HG03196 (cell line): ENCODE measurements at regions not wholly inside any gene's neighbourhood (a gene's known extent, or its start where the extent isn't known, plus 50 kb on each side); places are given as distances from the start of the nearest gene placed in this dataset.

Experiments
- ATAC-seq: cut with Tn5 transposase; IDR thresholded peaks from one replicate; pipeline ENCODE4 v1.9.1; 2021; ENCODE audit not compliant: unreplicated experiment

- ATAC-seq, result no peak
Measured at GRCh38 chr5:105428451-105429380, 1866.1 kb upstream of the NUDT12 start.

GRCh38 chr5:105414067-105414466 lies 1851.5 kb upstream of the NUDT12 start:
- no peak for ATAC-seq

DNA sequence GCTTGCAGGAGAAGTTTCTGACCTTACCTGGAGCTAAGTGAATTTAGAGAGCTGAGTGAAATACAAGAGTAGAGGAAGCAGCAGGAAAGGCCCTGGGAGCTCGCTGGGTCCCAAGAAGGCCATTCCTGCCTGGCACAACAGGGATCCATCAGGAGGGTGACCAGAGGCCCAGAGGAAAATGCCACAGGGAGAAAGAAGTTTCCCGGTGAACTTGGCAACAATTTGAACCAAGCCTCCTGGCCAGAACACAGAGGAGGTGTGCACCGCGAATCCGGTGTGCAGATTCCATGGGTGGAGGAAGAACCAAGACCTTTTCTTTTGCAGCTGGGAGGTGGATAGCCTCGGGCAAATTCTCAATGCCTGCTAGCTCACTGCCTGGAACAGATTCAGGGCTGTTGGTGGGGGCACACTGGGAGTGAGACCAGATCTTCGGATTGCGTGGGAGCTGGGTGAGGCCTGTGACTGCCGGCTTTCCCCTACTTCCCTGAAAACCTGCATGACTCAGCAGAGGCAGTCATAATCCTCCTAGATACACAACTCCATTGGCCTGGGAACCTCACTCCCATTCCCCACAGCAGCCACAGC lies 1850.9 kb upstream of the NUDT12 start:
- no peak for ATAC-seq

DNA sequence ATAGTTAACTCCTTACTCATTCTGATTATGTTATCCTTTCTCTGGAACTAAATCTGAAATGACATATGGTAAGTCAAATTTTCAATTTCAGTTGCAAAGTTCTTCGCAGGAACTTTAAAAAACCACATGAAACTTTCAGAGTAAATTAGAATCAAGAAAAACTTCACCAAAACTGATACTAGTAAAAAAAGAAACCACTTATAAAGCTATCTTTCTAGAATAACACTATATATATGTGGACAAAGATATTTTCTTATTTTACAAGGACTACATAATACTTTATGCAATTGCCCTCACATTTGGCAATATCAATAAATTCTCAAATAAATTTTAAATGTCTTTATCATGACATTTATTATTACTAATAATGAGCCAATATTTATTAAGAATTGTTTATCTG lies 1847.1 kb upstream of the NUDT12 start:
- no peak for ATAC-seq

DNA sequence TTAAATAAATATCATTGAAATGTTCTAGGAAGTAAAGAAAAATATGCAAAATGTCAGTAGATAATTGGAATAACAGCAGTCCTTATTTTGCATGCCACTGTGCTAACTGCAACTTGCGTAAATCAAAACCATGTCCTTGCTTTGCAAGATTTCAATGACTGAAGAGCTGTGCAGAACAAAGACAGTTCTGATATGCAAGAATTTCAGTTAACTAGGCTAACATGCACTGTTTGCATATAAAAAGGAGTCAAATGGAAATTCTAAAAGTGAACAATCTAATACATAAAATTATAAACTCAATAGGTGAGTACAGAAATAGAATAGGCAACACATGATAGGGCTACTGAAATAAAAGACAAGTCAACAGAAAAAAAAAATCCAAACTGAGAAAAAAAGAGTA lies 1844.6 kb upstream of the NUDT12 start:
- ATAC-seq, result no peak

GRCh38 chr5:105397749-105398148 lies 1835.2 kb upstream of the NUDT12 start:
- ATAC-seq, result no peak

GRCh38 chr5:105392710-105393149 lies 1830.1 kb upstream of the NUDT12 start:
- ATAC-seq, result no peak

GRCh38 chr5:105392122-105392709 lies 1829.6 kb upstream of the NUDT12 start:
- no peak for ATAC-seq

- no peak for ATAC-seq
Measured at GRCh38 chr5:105380126-105380525, 1817.5 kb upstream of the NUDT12 start.

DNA sequence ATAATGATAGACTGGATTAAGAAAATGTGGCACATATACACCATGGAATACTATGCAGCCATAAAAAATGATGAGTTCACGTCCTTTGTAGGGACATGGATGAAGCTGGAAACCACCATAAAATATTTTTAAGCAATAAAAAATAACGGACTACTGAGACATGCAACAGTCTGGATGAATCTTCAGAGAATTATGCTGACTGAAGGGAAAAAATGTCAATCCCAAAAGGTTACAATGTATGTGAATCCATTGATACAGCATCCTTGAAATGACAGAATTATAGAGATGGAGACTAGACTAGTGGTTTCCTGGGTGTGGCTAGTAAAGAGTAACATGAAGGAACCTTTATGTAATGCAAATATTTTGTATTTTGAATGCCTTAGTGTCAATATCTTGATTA lies 1808.6 kb upstream of the NUDT12 start:
- no peak for ATAC-seq

- ATAC-seq, result no peak
Measured at GRCh38 chr5:105350486-105351140, 1788.0 kb upstream of the NUDT12 start.

DNA sequence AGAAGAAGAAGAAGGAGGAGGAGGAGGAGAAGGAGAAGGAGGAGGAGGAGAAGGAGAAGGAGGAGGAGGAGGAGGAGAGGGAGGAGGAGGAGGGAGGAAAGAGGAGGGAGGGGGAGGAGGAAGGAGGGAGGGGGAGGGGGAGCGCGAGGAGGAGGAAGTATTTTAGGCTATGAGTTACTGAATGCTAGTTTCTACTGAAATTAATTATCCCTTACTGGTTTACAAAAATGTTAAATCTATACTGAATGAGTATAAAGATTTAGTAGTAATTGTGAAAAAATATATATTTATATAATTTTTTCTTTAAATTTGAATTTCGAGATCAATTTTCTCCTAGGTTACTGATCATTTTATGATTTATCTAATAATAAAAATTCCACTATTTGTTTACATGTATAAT lies 1769.0 kb upstream of the NUDT12 start:
- ATAC-seq, result no peak

- ATAC-seq, result no peak
Measured at GRCh38 chr5:105330185-105330584, 1767.6 kb upstream of the NUDT12 start.

DNA sequence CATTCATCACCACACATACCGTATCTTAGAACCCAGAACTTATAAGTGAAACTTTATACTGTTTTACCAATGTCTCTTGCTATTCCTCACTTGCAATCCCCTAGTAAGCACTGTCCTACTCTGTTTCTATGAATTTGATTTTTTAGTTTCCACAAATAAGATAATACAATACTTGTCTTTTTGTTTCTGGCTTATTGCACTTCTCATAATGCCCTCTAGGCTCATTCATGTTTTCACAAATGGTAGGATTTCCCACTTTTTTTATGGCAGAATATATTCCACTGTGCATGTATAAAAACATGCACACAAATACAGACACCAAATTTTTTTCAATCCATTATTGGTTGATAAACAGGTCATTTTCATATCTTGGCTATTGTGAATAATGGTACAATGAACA lies 1742.3 kb upstream of the NUDT12 start:
- no peak for ATAC-seq

DNA sequence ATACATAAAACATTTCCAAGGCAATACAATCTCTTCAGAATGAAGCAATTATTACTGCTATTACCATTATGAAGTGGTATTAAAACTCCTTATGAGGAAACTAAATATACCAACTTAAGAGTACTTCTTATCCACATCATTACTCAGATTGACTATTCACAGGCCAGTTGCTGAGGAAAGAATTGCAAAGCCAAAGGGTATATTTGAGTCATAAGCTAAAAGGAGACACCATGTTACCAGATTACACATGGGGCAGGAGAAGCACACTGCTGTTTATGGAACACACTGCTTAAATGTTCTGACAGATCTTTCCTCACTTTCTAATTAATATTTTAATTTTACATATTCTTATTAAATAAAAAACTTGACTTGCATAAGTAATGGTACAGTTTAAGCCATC lies 1726.4 kb upstream of the NUDT12 start:
- no peak for ATAC-seq

- ATAC-seq, result no peak
Measured at GRCh38 chr5:105283134-105283533, 1720.5 kb upstream of the NUDT12 start.

- ATAC-seq, result no peak
Measured at GRCh38 chr5:105274079-105274478, 1711.5 kb upstream of the NUDT12 start.

GRCh38 chr5:105263515-105263914 lies 1700.9 kb upstream of the NUDT12 start:
- no peak for ATAC-seq

DNA sequence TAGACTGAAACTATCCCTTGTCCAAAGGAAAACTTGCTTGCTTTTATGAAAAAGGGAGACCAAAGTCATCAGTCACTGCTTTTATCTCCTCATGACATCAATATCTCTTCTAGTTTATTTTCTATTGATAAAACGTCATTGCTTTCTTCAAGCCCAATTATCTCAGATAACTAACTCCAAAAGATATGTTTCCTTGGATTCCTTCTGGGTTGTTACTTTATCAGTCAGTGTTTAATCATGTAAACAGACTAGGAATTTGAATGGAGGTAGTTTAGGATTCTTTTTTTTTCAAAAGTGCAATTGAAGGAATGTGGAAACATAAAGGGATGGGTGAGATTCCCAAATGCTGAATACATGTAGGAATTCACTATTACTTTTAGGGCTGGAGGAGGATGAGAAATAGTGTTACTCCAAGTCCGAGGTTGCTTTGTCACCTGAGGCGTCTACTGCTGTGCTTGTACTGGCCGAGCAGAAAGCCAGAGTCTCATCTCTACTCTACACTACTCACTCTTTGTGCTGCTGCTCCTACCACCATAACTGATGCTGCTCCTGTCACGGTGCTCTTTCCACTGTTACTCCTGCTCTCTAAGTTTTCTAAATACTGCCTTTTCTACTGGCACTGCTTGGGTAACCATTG lies 1697.1 kb upstream of the NUDT12 start:
- ATAC-seq, result no peak

- no peak for ATAC-seq
Measured at GRCh38 chr5:105238561-105238960, 1676.0 kb upstream of the NUDT12 start.

GRCh38 chr5:105230516-105231157 lies 1668.0 kb upstream of the NUDT12 start:
- no peak for ATAC-seq
